ENCODE measurements at regions not wholly inside any gene's neighbourhood (a gene's known extent, or its start where the extent isn't known, plus 50 kb on each side); places are given as distances from the start of the nearest gene placed in this dataset.

DNA sequence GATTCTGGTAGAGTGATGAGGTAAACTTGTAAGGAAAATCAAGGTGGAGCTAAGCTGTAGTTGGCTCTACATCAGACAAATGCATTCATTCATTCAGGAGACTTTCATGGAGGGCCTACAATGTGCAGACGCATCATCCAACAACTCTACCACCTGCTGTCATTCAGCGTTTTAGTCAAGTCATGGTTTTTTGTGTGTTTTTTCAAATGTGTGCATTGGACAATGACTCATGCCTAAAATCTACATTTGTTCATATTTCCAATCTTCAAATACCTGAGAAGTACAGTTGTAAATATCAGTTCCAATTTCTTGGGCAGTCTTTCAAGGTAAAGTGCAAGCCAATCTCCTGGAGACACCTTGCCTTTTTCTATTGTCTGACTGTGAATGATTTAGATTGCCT, 108.0 kb upstream of the LGALSL start:
- no peak for DNase-seq

DNA sequence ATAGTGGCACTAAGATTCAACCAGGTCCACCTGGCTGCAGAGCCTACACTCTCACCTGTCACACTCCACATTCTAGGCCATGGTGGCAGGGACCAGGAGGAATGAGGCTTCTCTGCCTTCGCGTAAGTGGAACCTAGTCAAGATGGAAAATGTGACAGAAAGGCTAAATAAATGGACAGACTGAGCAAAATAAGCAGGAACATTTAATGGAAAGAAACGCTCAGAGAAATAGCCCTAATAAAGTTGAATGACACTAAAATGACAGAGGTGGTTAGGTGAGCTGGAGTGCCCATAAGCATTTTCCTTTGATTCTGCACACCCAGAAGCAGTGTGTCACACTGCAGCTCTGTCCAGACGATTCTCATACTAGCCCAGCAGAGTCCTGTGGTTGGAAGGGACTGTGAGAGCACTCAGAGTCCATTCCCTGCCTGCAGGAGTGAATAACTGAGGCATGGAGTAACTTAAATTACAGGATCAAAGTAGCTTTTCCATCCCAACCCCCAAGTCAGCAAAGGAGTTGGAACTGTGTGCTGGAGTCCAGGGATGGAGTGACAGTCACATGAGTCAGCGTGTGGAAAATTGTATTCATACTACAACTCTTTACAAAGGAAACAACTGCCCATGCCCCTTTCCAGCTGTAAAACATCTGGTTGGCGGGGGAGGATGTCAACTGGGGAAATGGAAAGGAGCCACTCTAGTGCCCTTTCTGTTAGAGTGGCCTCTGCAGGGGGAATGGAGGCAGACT, 105.4 kb upstream of the LGALSL start:
- DNase-seq = no peak

DNA sequence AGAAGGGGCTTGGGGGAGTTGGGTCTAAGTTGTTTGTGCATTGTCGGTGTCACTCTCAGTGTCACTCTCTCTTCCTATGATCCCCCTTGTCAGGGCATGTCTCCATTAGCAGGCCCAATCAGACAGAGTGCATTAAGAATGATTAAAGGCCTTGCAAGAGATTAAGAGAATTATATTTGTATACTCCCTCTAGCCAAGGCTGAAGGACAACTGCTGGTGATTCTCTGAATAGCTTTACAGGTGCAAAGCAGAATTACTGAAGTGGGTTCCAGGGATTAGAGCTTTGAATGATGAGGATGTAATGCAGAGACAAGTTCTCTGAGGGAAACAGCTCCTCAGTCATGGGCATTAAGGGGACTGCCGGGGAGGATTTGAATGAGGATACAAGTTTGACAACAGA, 104.8 kb upstream of the LGALSL start:
- no peak for DNase-seq

GRCh38 chr2:64350996-64351395, 103.0 kb upstream of the LGALSL start:
- DNase-seq = no peak

DNA sequence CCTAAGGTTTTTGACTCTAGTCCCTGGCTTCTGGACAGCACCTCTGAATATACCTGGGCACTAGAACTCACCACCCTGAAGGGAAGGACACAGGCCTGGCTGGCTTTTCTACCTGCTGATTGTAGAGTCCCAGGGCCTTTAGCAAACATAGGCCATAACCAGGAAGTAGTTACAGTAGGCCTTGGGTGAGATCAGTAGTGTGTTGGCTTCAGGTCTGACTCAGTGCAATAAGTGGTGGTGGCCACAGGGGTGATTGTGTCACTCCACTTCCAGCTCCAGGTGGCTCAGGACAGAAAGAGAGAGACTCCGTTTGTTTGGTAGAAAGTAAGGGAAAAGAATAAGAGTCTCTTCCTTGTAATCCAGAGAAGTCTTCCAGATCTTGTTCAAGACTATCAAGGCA, 101.7 kb upstream of the LGALSL start:
- DNase-seq = no peak

DNA sequence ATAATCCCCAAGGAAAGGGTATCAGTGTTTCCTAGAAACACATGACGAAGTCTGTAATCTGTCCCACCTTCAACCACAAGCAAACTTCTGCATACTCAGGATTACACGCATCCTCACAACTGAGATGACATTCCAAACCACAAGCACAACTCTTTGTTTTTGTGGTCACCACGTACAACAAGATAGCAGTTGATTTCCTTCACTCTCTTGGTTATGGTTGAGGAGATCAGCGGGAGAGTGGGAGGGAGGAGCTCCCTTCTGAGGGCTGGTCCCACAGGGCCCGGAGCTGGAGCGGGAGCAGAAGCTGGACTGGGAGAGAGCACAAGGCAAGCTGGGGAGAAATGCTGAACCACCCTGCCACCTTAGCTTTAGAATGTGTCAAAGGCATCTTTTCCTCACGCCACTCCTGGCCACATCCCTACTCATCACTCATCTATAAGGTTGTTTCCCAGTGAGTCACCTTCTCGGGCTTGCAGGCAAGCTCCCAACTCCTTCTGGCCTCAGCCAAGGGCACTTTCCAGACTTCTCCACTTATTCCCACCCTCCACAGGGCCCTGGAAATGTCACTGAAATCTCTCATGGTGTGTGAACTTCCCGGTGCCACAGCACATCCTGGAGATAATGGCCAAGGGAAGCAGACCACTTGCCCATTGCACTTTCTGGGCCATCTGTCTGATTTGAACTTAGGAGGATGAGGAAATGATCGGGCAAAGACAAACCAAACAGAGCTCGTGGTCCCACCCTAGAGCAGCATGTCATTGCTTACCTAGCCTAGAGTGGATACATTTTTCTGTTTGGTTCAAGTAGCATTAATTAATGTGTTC, 98.9 kb upstream of the LGALSL start:
- DNase-seq = no peak

DNA sequence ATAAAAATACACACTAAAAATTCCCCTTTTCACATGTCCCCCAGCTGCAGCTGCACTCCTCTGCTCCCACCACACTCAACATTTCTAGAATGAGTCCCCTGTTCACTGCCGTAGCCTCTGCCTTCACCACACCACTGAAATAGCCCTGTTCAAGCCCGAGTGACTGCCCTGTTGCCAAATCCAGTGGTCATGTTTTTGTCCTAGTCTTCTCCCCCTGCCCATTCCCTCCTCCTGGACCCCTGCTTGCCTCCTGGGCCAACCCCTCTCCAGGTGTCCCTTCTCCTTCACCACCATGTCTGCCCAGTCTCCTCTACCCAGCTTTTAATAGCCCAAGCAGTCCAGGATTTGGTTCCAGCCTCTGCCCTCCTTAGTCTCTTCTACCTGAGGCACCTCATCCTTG, 97.1 kb upstream of the LGALSL start:
- DNase-seq = no peak

DNA sequence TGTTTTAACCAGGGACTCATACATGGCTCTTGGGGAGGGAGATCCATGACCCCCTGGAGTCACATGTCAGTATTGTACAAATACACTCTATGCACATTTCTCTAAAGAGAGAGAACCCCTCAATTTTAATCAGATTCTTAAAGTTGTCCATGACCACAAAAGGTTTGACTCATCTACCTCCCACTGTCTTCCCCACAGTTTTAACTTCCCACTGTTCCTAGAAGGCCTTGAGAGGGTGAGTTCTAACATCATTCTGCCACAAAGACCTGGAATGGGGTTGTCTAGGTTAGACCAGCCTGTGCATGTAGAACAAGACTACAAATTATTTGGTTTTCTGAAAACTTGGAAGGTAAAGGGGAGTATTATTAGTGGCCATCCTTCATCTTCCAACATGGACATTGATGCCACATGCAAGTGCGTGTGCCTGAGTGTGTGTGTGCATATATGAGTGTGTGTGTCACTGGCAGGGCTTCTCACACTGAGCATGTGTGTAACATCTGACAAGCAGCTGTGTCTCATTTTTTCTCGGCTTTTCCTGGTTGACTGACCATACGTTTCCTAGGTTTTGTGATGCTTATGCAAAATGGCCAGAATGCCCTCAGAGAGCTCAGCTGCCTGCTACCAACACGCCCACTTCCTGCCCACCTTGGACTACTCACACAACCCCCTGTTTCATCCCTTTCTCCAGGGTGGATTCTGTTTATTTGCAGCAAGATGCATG, 94.6 kb upstream of the LGALSL start:
- no peak for DNase-seq

- no peak for DNase-seq
Measured at GRCh38 chr2:64359892-64360657, 93.9 kb upstream of the LGALSL start.

GRCh38 chr2:64361151-64361938, 92.6 kb upstream of the LGALSL start:
- no peak for DNase-seq

DNA sequence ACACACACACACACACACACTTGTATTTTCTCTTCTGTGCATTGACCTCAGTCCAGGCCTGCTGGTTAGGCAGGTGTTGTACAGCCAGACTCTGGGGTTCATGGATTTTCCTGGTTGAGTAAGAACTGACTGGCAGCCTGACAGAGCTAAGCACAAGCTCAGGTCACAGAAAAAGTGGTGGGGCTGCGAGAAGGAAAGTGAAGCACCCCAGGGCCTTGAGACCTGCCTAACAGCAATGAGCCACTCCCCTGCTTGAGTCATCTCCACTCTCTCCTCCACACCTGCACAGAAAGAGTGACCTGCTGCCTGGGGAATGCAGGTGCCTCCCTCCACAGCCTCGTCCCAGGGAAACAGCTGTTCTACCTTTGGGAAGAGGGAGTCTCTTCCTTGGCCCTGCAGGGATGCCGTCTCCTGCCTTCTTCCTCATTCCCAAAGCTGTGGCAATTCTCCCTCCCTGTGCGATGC, 91.4 kb upstream of the LGALSL start:
- DNase-seq = no peak

- no peak for DNase-seq
Measured at GRCh38 chr2:64363140-64363539, 90.8 kb upstream of the LGALSL start.

- no peak for DNase-seq
Measured at GRCh38 chr2:64363848-64364247, 90.1 kb upstream of the LGALSL start.

GRCh38 chr2:64367444-64368232, 86.3 kb upstream of the LGALSL start:
- DNase-seq = no peak

GRCh38 chr2:64369706-64370105, 84.3 kb upstream of the LGALSL start:
- no peak for DNase-seq

- DNase-seq = no peak
Measured at GRCh38 chr2:64371727-64372126, 82.2 kb upstream of the LGALSL start.

- no peak for DNase-seq
Measured at GRCh38 chr2:64374686-64375085, 79.3 kb upstream of the LGALSL start.

- DNase-seq = no peak
Measured at GRCh38 chr2:64376926-64377325, 77.0 kb upstream of the LGALSL start.

DNA sequence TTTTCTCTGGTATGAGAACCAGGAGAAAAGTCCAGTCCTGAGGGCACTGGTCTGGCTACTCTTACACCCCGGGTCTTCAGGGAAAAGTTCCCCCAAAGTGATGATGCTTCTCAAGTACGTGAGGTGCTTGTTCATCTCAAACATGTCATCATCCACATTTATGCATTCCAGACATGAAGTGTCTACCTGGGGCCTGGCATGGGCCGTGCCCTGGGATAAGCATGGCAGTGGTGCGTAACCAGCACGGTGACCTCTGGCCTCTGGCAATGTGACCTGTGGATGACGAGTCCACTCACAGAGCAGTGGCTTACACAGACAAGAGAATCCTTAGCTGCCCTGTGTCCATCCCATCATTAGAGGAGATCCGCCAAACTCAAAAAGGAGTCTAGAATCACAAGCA, 74.8 kb upstream of the LGALSL start:
- DNase-seq = no peak

DNA sequence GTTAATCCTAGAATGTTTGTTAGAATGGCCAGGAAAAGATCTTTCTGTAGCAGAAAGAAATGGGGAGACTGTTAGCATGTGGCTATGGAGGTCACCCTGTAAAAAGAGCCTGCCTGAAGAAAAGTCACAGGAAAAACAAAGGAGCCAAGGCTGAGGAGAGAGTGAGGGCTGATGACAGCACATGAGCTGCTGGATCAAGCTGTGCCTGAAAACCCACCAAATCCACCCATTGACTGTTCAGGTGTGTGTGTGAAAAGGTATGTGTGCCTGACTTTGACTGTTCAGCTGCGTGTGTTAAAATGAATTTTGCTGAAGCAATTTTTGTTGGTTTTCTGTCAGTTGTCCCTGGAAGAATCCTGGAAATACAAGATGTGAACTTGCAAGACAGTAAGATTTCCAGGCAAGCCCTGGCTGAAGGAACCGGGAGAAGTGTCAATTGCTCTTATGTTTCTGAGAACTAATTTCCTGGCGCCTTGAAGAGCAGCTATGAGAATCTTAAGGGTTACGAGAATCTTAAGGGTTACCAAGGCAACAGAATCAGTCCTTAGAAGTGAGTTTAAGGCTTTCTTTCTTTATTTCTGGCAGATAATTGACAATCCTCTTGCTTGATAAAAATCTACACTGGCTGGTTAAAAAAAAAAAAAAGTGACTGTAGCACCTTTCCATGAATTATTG, 73.0 kb upstream of the LGALSL start:
- no peak for DNase-seq
